Fibroblast of skin of back (primary cell): ENCODE measurements at regions not wholly inside any gene's neighbourhood (a gene's known extent, or its start where the extent isn't known, plus 50 kb on each side); places are given as distances from the start of the nearest gene placed in this dataset.
"Not testable (repeated sequence)": the region's sequence is repeated elsewhere in the genome, so short reads cannot be mapped to it uniquely, and the experiment has no call there.

Experiments
- DNase-seq: peaks from one replicate; pipeline ENCODE4 v3.0.0-alpha.2; 2013

DNA sequence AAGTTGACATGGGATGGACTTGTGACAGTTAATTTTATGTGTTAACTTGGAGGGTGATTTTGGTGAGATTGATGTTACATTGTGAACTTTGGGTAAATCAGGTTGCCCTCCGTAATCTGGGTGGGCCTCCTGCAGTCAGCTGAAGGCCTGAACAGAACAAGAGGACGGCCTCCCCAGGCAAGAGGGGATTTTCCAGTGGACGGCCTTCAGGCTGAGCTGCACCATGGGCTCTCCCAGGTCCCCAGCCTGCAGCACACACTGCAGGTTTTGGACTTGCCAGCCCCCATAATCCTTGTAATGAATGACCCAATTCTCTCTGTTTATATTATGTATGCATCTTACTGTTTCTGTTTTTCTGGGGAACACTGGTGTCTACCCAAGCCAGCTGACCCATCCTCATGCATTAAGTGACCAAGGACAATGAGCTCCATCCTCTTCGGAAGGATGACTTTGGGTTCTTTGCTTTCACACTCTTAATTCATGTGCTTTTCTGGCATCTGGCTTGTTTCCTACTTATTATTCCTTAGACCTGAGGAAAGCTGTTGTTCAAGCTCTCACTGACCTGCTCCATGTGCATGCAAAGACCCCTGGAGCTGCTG is 64.2 kb downstream of the DACT2 start:
- DNase-seq: no peak

DNA sequence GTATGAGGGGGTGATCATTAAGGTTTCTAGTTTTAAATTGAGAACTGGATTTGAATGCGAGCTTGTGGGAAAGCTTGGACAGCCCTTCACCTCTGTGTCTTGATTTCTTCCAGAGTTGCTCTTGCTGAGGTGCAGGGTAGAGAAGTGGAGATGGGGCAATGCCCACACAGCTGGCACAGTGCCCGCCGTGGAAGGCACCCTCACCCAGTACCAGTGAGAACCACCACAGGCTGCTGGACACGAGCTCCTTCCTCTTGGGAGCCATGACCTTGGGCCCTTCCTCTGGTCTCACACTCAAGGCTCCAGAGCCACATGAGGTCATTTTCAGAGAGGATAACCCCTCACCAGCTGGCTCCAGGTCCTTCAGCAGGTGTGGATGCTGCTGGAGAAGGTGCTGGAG is 67.3 kb downstream of the DACT2 start:
- no peak for DNase-seq

DNA sequence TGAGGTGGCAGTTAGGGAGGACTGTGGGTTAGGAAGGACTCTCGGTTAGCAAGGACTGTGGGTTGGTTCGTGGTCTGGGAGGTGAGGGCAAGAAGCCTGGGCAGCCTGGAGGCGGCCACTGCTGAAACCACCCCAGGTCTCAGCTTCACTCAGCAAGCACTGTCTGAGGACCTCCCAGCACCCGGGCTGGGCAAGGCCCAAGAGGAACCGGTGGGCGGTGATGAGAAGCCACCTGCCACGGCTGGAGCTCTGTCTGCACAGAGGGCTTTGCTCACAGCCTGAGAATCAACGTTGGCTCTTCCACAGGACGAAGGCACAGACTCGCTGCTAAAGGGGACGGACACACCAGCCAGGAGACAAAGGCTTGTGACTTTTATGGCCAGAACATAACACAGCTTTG is 69.3 kb downstream of the DACT2 start:
- DNase-seq: no peak

DNA sequence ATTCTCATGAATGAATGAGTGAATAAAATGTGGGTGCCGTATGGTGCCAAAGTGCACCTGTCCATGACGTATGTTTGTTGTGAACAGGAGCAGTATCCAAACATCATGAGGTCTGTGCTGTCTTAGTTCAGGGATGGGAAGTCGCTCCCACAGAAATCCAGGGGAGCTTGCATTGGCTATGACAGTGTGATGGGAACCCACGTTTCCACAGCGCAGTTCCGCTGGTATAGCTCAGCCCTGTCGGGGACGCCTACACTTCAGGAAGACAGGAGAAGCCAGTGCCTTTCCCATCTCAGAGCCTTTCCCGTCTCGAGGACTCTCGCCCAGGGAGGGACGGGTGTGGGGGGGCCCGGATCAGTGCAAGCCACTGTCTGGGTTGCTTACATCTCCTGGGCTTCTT is 69.8 kb downstream of the DACT2 start:
- DNase-seq: no peak

DNA sequence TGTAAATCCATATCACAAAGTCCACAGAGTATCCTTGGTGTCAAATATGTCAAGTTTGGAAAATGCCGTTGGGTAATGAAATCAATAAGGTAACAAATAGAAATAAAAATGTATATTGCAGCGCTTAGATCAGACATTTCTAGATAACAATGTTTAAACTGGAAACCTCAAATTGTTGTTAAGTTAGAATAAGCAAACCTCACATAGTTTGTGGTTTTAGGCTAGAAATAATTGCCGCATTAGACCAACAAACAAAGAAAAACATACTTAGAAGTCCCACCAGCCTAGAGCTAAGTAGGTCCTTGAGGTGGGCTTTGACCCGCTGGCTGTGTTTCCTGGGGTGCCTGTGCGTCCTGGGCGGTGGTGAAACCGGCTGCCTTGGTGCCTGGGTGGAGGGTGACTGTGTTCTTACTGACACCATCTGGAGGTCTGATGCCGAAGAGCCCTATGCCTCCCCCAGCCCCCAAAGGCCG is 71.4 kb downstream of the DACT2 start:
- DNase-seq: no peak

DNA sequence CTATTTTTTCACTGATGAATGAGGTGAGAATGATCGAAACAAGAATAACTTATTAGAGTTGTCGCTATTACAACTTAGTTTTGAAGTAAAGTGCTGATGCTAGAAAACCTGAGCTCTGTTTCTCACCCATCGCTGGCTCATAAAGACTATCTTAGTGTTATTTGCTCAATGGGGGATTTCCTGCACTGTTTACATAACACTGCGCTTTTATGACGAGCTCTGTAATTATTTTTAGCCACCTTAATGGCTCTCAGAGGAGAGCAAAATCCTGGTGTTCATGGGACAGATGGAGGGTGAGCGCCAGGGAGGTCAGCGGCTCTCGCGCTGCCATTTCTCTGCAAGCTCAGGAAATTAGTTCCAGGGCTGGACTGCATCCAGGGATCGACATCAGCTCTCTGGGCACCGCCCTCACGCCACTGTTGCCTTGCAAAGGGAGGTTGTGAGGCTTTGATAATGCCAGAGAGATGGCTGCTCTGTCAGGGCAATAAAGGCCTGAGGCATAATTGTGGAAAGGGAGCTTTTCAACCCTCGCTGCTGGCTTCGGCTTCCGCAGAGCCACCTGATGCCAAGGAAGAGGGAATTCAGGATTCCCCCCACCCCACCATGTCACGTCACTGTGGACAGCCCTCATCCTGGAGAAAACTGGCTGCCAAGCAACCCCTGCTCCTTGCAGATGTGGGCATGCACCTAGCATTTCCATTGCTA is 72.0 kb downstream of the DACT2 start:
- peak; percentile 28 for DNase-seq

DNA sequence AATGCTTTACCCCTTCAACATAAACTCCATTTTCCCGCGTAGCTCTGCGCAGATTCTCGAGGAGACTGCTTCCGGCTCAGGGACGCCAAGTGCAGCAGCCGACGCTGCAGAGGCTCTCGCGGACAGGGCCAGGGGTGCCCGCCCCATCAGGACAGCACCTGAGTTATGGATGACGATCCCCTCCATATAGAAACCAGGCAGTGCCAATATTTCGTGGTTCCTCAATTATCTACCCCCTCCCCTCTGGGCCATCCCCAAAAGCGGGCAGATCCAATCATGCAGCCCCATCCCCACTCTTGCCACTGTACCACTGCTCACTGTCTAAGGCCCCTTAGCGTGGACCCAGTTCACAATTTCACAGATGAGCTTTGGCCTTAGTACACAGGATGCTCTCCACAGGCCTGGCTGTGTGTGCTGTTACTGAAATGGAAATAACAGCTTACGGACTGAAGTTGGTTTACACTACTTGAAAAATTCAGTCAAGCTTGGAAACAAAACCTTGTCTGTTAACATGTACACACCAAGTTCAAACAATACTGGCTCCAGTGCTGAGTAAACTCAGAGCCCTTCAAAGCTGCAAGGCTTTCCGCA is 74.5 kb downstream of the DACT2 start:
- no peak for DNase-seq

DNA sequence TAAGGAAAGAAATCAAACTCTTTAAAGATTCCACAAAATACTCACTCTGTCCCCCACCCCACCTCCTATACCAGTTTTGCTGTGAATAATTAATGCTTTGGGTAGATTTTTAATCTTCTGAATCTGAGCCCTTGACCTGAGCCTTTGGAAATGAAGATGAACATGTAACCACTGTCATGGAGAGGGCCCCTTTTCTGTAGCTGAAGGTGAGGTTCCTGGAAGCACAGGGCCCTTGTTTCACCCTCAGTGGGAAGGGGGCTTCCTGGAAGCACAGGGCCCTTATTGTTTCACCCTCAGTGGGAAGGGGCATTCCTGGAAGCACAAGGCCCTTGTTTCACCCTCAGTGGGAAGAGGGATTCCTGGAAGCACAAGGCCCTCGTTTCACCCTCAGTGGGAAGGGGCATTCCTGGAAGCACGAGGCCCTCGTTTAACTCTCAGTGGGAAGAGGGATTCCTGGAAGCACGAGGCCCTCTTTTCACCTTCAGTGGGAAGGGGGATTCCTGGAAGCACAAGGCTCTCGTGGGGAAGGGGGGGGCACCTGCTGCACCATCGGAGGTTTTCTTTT is 75.7 kb downstream of the DACT2 start:
- DNase-seq: no peak

DNA sequence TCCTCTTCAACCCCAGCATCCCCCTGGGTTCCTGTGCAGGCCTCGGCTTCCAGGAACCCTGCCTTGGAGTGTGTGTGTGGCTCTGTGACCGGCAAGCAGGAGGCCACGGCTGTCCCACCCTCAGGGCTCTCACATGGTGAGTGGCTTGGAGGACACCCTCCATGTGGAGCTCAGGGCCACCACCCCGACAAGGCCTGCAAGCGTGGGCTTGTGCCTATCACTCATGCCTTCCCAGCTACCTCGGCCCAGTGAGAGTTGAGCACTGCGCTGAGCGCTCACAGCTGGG is 76.7 kb downstream of the DACT2 start:
- DNase-seq: no peak

DNA sequence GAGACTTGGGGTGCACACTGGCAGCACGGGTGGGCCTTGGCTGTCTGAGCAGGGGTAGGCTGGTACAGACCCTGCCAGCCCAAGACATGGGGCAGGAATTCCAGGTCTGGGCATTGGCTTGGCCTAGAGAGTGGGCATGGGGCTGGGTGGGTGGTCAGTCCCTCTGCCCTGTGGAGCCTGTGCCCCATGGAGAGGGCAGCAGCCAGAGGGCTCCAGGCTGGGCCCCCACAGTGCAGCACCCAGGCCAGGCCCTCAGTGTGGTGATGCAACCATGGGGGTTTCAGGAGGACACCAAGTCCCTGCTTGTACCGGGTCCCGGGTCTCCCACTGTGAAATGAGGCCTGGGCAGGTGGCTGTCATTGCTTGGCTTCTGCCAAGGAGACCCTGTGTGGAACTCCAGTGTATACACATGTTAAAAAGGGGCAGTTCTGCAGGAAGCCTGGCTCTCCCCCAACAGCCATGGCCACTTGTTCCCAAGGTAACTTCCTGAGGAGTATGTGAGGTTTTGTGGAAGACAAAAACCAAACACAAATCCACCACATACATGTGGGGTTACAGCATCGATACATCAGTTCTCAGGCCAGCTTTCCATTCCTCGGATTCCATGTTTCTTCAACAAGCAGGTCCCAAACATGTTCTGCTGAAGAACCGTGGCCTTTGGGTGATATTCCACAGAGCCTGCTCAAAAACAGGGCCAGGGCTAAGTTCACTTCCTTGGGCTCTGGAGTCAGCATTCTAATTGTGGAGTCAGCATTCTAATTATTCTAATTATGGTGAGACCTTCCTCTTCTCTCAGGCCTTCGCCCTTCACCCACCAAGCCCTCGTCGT is 77.3 kb downstream of the DACT2 start:
- no peak for DNase-seq

DNA sequence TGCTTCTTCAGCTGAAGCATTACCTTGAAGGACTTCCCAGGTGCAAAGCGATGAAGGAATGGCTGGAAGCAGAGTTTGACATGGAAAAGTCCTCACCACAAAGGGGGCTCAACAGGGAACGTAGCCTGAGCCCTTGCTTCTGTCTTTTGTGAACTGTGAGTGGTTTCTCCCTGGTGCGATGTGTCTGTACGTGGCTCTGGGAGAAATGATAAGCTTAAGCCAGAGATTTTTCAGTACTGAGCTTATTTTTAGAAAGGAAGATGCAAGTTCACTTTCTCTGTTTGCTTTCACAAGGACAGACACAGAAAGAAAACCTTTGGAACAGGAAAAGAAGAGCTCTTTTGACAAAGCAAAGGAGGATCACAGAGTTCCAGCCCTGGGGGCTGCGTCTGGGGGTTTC is 79.4 kb downstream of the DACT2 start:
- no peak for DNase-seq

DNA sequence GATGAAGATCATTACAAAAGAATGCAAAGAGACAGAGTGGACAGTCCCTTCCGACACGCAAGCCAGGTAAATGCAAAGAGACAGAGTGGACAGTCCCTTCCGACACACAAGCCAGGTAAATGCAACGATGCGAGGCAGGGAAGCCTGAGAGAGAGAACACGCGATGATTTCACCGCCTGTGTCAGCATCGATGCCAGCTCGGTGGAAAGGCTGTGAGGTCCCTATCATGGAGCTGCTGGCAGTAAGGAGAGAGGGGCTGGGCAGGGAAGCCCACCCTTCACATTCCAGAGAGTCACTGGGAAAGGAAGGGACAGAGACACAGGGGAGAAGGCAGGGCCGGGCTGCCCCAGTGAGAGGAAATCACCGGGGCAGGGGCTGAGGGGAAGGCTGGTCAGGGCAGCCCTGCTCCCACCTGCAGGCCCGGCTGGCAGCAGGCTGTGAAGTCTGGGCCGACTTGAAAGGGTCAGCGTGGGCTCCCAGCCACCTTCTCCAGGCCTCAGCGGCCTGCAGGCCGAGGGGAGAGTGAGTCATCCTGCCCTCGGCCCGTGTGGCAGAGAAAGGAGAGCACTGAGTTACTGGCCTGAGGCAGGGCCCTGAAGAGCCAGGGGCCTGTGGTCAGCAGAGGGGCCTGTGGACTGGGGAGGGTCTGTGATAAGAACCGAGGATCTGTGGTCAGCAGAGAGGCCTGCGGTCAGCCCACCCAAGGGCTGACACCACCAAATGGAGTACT is 80.4 kb downstream of the DACT2 start:
- no peak for DNase-seq

DNA sequence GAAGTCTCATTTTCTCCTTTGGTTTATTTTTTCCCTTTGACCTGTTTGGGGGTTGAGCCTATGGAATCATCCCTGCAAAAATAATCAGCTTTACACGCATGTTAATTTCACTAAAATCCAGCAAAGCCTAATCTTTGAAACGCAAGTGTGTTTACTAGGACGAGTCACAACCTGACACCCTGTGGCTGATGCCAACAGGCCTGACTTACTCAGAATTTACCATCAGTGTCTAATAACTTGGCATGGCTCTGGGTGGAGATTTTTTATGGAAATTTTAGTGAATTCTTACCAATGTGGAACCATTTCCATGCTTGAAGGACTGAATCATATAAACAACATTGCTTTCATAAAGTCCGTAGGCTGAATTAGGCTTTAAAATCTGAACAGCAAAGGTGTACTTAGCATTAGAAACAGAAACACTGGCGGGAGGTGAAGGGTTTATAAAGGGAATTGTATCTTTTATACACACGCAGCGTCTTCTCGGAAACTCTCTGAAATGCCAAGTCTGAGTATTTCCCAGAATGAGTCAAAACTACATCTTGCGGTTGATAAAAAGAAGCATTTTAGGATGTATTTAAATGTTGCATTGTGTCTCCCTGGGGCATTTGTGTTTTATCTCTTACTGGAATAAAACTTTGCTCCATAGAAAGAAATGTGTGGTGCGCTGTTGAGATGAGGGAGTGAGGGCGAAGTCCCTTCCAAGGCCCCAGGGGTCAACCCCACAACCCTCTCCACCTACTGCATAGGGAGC is 81.2 kb downstream of the DACT2 start:
- no peak for DNase-seq

DNA sequence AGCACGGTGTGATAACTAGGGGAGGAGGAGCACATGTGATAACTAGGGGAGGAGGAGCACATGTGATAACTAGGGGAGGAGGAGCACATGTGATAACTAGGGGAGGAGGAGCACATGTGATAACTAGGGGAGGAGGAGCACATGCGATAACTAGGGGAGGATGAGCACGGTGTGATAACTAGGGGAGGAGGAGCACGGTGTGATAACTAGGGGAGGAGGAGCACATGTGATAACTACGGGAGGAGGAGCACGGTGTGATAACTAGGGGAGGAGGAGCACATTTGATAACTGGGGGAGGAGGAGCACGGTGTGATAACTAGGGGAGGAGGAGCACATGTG is 85.7 kb downstream of the DACT2 start:
- DNase-seq: not testable (repeated sequence)

DNA sequence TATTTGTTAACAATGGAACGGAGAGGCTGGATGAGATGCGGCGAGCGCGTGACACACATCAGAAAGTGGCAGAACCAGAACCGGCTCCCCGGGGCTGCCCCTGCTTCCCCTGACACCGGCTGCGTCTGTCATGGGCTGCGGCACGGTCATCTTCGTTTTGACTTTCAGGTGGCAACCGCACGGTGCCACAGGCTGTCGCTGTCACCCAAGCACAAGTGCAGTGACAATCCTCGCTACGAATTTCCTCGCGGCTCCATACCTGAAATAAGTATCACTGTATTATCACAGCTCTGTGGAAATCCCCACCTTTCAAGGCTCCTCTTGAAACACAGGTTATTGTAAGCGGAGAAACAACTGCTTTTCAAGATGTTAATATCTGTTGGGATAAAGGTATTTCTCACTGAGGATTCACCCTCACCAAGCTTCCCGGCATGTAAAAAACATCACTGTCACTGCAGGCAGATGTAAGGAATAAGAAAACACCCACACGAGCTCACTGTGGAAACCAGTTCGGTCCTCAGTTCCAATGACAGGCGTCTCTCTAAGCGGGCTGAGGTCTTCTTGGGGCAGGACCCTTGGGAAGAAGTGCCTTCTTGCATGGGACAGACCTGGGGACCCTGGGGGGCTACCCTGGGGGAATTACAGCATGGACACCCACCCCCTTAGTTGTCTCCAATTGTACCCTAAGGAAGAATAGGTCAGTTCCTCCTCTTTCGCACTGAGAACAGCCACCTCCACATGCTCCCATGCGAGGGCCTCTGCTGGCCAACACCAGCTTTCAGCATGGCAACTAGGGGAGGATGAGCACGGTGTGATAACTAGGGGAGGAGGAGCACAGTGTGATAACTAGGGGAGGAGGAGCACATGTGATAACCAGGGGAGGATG is 86.3 kb downstream of the DACT2 start:
- peak; percentile 16 for DNase-seq

DNA sequence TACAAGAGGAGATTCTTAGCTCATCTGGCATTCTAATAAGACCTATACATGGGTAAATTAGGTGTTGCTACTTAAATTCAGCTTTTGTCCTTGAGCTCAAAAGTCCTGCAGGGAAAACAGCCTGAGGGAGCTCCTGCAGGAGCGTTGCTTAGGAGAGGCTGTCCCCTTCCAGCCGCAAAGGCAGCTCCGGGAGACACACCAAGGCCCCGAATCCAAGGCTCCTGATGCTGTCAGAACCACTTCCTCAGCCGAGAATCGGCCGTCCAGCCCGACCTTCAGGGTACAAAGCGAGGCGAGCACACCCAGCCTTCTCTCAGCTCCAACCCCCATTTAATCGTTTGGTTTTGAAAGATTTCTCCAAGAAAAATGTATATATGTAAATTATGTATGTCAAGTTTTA is 87.0 kb downstream of the DACT2 start:
- DNase-seq: no peak

DNA sequence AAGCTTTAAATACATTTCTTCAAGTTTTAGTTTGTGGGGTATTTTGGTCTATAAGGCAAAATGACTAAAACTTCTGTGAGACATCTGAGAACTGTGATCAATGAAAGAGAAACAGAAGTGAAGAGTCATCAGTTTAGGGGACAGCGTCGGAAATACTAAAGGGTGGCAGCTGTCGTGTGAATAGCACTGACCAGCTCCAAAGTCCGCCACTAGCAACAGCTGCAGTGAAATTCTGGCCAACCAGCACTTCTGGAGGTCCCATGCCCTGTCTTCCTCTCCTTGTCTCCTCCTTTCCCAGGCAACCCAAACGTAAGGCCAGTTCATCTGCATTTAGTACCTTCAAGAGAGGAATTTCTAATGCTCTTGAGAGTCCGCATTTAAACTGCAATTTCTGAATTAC is 87.5 kb downstream of the DACT2 start:
- no peak for DNase-seq

DNA sequence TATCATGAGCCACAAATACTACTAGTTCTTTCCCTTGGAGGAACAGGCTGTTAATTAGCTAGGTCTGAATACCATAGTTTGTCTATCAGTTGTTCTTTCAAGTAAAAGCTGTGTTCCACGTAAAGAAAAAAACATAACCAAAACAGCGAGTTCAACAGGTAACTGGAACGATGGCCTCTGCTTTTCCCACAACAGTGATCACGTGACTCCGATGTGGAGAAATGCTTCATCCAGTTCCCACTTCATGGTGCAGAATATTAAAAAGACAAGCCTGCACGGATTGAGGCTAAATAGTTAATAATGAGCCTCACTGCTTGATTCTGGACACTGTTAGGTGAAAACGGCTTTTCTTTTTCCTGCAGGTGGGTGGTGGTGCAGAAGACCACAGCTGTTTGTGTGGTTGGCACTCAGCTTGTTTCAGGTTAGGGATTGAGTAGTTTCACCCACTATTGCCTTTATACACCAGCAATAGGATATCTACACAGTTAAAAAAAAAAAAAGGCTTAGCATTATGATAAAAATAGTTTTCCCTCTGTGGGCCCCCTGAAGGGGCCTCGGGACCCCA is 88.1 kb downstream of the DACT2 start:
- DNase-seq: no peak

DNA sequence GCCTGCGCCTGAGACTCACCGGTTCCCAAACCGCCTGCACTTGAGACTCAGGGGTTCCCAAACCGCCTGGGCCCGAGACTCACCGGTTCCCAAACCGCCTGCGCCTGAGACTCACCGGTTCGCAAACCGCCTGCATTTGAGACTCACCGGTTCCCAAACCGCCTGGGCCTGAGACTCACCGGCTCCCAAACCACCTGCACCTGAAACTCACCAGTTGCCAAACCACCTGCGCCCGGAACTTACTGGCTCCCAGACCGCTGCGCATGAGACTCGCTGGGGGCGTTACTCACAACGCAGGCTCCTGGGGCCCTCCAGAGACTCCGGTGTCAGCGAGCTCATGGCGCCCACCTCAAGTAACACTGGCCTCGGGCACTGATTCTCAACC is 90.2 kb downstream of the DACT2 start:
- DNase-seq: no peak

DNA sequence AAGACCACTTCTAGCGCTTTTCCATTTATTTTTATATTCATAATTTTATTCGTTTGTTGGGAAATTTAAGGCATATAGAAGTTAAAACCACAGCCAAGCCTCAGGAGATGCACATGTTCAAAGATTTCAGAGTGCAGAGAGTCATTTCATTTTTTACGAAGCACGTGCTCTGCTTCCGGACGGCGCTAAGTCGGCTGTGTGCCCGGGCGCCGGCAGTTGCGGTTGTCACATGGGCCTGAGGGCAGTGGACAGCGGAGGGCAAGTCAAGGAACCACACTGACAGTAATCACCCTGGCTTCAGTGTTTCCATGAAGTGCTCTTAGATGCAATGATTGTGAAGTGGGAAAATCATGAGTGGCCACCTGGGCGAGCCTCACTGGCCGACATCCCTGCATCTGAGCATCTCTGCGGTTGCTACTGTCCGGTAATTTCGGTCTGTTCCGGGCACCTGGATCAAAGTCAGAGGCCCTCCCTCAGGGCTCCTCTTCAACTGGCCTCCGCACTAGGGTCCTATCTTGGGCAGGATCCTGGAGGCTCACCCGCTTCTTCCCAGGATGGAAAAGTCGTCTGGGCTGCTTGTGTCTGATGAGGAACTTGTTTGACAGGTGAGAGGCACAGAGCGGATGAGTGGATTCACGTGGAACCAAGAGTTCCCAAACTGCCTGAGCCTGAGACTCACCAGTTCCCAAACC is 90.8 kb downstream of the DACT2 start:
- DNase-seq: no peak
